Endothelial cell of umbilical vein (primary cell): ENCODE measurements at regions not wholly inside any gene's neighbourhood (a gene's known extent, or its start where the extent isn't known, plus 50 kb on each side); places are given as distances from the start of the nearest gene placed in this dataset.

Experiments
- BruUV-seq: library from RNA; stranded (reverse); fragments of 400-500 nt; replicated peaks from 2 replicates; lab custom pipeline; 2021; lab: Mats Ljungman, UMichigan
- CTCF ChIA-PET: fragments of 300-600, 350-600 bp; sonication (Branson Sonifier 250); formaldehyde crosslinking; loops from one replicate; lab custom pipeline; 2021; ENCODE audit warnings: antibody characterized with exemption, inconsistent platforms; lab: Charles Lee
- POLR2A ChIA-PET: fragments of 300-600, 350-600 bp; sonication (Branson Sonifier 250); formaldehyde crosslinking; loops from one replicate; lab custom pipeline; 2021; ENCODE audit warnings: antibody characterized with exemption, inconsistent platforms; lab: Charles Lee
- DNase-seq: peaks from one replicate; pipeline ENCODE4 v3.0.0-alpha.2; 2011; ENCODE audit warnings: low read depth, low spot score
- FAIRE-seq: peaks from 2 replicates; lab custom pipeline; 2011; peaks lifted over from hg19 to GRCh38; lab: Jason Lieb, UNC
- H2AFZ ChIP-seq: 2 replicates; pipeline ENCODE4 v1.6.0; 2012; ENCODE audit warnings: low read depth, low read length, control low read depth, inconsistent platforms
- H3K27ac ChIP-seq: 2 replicates; pipeline ENCODE4 v1.5.1; 2011; ENCODE audit warnings: low read depth, mild to moderate bottlenecking, control low read depth, low read length, moderate library complexity; ENCODE audit not compliant: insufficient read depth
- H3K27me3 ChIP-seq, 2 experiments: 2 replicates each; pipeline versions ENCODE4 v1.6.0 to v1.6.1; 2011; ENCODE audit warnings: low read length in 2 of 2, mixed read lengths in 1 of 2; ENCODE audit not compliant: control insufficient read depth in 2 of 2, insufficient read depth in 2 of 2
- H3K36me3 ChIP-seq, 2 experiments: 2 replicates in 1 of 2; 3 replicates in 1 of 2; pipeline ENCODE4 v1.5.1; 2011; ENCODE audit warnings: low read length in 2 of 2, mild to moderate bottlenecking in 1 of 2, moderate library complexity in 1 of 2; ENCODE audit not compliant: control insufficient read depth in 2 of 2, insufficient read depth in 2 of 2; ENCODE audit errors: extremely low read depth in 1 of 2
- H3K4me1 ChIP-seq: 3 replicates; pipeline ENCODE4 v1.5.1; 2011; ENCODE audit warnings: mild to moderate bottlenecking, low read length; ENCODE audit not compliant: control insufficient read depth, insufficient read depth; ENCODE audit errors: extremely low read depth
- H3K4me2 ChIP-seq: 2 replicates; pipeline ENCODE4 v1.6.1; 2011; ENCODE audit warnings: low read length, control low read depth, mixed read lengths; ENCODE audit not compliant: insufficient read depth
- H3K4me3 ChIP-seq, 3 experiments: fragments of 200-600 bp in 1 of 3; sonication (generic), shearing (Covaris generic) in 1 of 3; replicated peaks in 1 of 3; 2 replicates each; pipeline ENCODE4 v1.5.1; 2011 to 2016; ENCODE audit warnings: control low read depth in 3 of 3, low read length in 3 of 3, mild to moderate bottlenecking in 2 of 3, inconsistent platforms in 1 of 3, low read depth in 1 of 3, moderate library complexity in 1 of 3; ENCODE audit not compliant: insufficient read depth in 1 of 3
- H3K79me2 ChIP-seq: 2 replicates; pipeline ENCODE4 v1.6.0; 2012; ENCODE audit warnings: low read length, inconsistent platforms; ENCODE audit not compliant: control insufficient read depth, insufficient read depth
- H3K9ac ChIP-seq: replicated peaks from 2 replicates; pipeline ENCODE3; 2011; ENCODE audit warnings: low read length, control low read depth; ENCODE audit not compliant: insufficient read depth; ENCODE audit errors: extremely low read depth
- H3K9me1 ChIP-seq: replicated peaks from 3 replicates; pipeline ENCODE4 v1.6.0; 2011; ENCODE audit warnings: mild to moderate bottlenecking, low read length; ENCODE audit not compliant: control insufficient read depth, insufficient read depth; ENCODE audit errors: extremely low read depth
- H3K9me3 ChIP-seq: replicated peaks from 2 replicates; pipeline ENCODE4 v1.5.1; 2012; ENCODE audit warnings: low read length, inconsistent platforms; ENCODE audit not compliant: control insufficient read depth, insufficient read depth
- H4K20me1 ChIP-seq: replicated peaks from 2 replicates; pipeline ENCODE3; 2011; ENCODE audit warnings: mild to moderate bottlenecking, low read length; ENCODE audit not compliant: control insufficient read depth, insufficient read depth; ENCODE audit errors: extremely low read depth
- EZH2 ChIP-seq: IDR thresholded peaks from 2 replicates; pipeline ENCODE4 v1.6.1; 2012; ENCODE audit warnings: borderline replicate concordance, low read depth, mild to moderate bottlenecking, moderate library complexity, low read length, inconsistent platforms; ENCODE audit not compliant: severe bottlenecking
- FOS ChIP-seq: IDR thresholded peaks from 2 replicates; pipeline ENCODE4 v1.6.1; 2011; ENCODE audit warnings: mild to moderate bottlenecking, low read length, moderate library complexity, borderline replicate concordance; ENCODE audit not compliant: insufficient read depth
- GATA2 ChIP-seq: IDR thresholded peaks from 2 replicates; pipeline ENCODE4 v1.7.0; 2011; ENCODE audit warnings: low read depth, mild to moderate bottlenecking, moderate library complexity, mixed read lengths, low read length; ENCODE audit not compliant: insufficient read length, insufficient read depth
- JUN ChIP-seq: IDR thresholded peaks from 2 replicates; pipeline ENCODE4 v1.6.1; 2011; ENCODE audit warnings: borderline replicate concordance, low read depth; ENCODE audit not compliant: insufficient read length, insufficient read depth
- MYC ChIP-seq: IDR thresholded peaks from one replicate; pipeline ENCODE4 v1.6.1; 2011; ENCODE audit warnings: mild to moderate bottlenecking, low read depth, low read length
- POLR2A ChIP-seq: IDR thresholded peaks from 2 replicates; pipeline ENCODE4 v1.6.1; 2012; ENCODE audit warnings: low read depth, mild to moderate bottlenecking, control low read depth, low read length
- POLR2AphosphoS5 ChIP-seq: IDR thresholded peaks from 2 replicates; pipeline ENCODE4 v1.6.1; 2012; ENCODE audit warnings: low read depth, mild to moderate bottlenecking, control low read depth, low read length, moderate library complexity; ENCODE audit not compliant: insufficient read depth
- dilution Hi-C: fragments of 300-500 bp; cut with MboI; formaldehyde crosslinking; loops from one replicate; pipeline ENCODE4 v1.15.0; 2019; ENCODE audit warnings: low sequenced_read_pairs; ENCODE audit not compliant: extremely low pct_ligation_motif_present
- intact Hi-C: fragments of 100-400 bp; cut with micrococcal nuclease; formaldehyde crosslinking; loops from one replicate; pipeline ENCODE4 v1.10.0; 2022
- TF ChIP-seq, protein P1 (sequence below), 2 donors: IDR thresholded peaks; 1 replicate in 1 of 2; 2 replicates in 1 of 2; pipeline ENCODE4 v1.5.1; 2011; ENCODE audit warnings: low read length in 2 of 2, mild to moderate bottlenecking in 2 of 2, moderate library complexity in 2 of 2, control low read depth in 1 of 2, inconsistent platforms in 1 of 2, low read depth in 1 of 2; ENCODE audit not compliant: insufficient read depth in 1 of 2; ENCODE audit errors: extremely low read depth in 1 of 2
- TF ChIP-seq, protein P2 (sequence below): IDR thresholded peaks from 2 replicates; pipeline ENCODE4 v1.6.1; 2011; ENCODE audit not compliant: insufficient read depth, insufficient read length

DNA sequence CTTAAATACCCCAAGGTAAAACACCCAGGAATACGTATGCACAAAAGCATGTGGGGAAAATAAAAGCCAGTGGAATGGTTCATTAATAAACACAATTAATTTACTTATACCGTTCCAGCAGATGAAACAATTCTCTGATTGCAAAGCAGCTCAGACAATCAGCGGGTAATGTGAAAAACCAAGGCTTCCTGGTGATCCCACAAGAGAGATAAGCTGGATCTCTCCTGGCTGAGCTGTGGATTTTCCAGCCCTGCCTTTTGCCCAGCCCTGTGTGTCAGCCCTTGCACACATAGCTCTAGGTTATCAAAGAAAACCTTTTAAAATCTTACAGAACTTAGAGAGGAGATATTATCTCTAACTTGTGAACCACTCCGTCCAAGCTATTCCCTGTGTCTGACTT, 1010.7 kb upstream of the AUTS2 start:
- BruUV-seq: no TSS peak
- intact Hi-C loops (no loop called here), dilution Hi-C loops (no loop called here)
- no peak for DNase-seq
- Histone ChIP-seq H2AFZ (no peak overlapping the region), H3K9ac (no peak overlapping the region), H3K4me2 (no peak overlapping the region), H3K9me3 (peaks cover 2% of the 10 kb centered on the region), H3K27me3 (no peaks in the 10 kb centered on the region), H3K4me3 (no peak overlapping the region), H3K79me2 (no peaks in the 10 kb centered on the region), H3K9me1 (no peaks in the 10 kb centered on the region), H3K36me3 (no peaks in the 10 kb centered on the region), H4K20me1 (no peaks in the 10 kb centered on the region), H3K27ac (no peak overlapping the region), H3K4me1 (no peaks in the 10 kb centered on the region)
- no peak for TF ChIP-seq POLR2AphosphoS5
- no peak for TF ChIP-seq GATA2
- TF ChIP-seq POLR2A: no peak
- no peak for TF ChIP-seq JUN
- TF ChIP-seq, protein P1, sequence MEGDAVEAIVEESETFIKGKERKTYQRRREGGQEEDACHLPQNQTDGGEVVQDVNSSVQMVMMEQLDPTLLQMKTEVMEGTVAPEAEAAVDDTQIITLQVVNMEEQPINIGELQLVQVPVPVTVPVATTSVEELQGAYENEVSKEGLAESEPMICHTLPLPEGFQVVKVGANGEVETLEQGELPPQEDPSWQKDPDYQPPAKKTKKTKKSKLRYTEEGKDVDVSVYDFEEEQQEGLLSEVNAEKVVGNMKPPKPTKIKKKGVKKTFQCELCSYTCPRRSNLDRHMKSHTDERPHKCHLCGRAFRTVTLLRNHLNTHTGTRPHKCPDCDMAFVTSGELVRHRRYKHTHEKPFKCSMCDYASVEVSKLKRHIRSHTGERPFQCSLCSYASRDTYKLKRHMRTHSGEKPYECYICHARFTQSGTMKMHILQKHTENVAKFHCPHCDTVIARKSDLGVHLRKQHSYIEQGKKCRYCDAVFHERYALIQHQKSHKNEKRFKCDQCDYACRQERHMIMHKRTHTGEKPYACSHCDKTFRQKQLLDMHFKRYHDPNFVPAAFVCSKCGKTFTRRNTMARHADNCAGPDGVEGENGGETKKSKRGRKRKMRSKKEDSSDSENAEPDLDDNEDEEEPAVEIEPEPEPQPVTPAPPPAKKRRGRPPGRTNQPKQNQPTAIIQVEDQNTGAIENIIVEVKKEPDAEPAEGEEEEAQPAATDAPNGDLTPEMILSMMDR (IDR thresholded peaks at IDR 0.05; ENCODE audit: extremely low read depth in 1 of 2, insufficient read depth in 1 of 2, low read depth in 1 of 2, low read length in 2 of 2): no peak
- no peak for TF ChIP-seq MYC
- TF ChIP-seq, protein P2, sequence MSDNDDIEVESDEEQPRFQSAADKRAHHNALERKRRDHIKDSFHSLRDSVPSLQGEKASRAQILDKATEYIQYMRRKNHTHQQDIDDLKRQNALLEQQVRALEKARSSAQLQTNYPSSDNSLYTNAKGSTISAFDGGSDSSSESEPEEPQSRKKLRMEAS: no peak
- no peak for TF ChIP-seq FOS
- no peak for TF ChIP-seq EZH2
- ChIA-PET POLR2A (no interaction called here), CTCF (no interaction called here)
- FAIRE-seq: no peak
